Activated CD8-positive, alpha-beta memory T cell treated with anti-CD3 and anti-CD28 coated beads, Interleukin-2, amount 50 U/mL, for 1 hour (primary cell): ENCODE measurements at regions not wholly inside any gene's neighbourhood (a gene's known extent, or its start where the extent isn't known, plus 50 kb on each side); places are given as distances from the start of the nearest gene placed in this dataset.
"Not testable (repeated sequence)": the region's sequence is repeated elsewhere in the genome, so short reads cannot be mapped to it uniquely, and the experiment has no call there.

ENCODE experiments used
- DNase-seq: peaks from one replicate; pipeline ENCODE4 v3.0.0-alpha.2; 2020; ENCODE audit errors: extremely low read depth

- no peak for DNase-seq
Observed at GRCh38 chr7:9709216-9709615, 1264.5 kb upstream of the PHF14 start.

GRCh38 chr7:9711259-9711918 is 1262.3 kb upstream of the PHF14 start:
- DNase-seq = no peak

GRCh38 chr7:9718071-9718661 is 1255.5 kb upstream of the PHF14 start:
- no peak for DNase-seq

GRCh38 chr7:9719303-9719702 is 1254.4 kb upstream of the PHF14 start:
- no peak for DNase-seq

GRCh38 chr7:9719721-9720120 is 1254.0 kb upstream of the PHF14 start:
- DNase-seq = no peak

- not testable (repeated sequence) for DNase-seq
Observed at GRCh38 chr7:9725940-9726663, 1247.6 kb upstream of the PHF14 start.

- DNase-seq = not testable (repeated sequence)
Observed at GRCh38 chr7:9726811-9727210, 1246.9 kb upstream of the PHF14 start.

GRCh38 chr7:9727467-9727869 is 1246.2 kb upstream of the PHF14 start:
- DNase-seq = not testable (repeated sequence)

GRCh38 chr7:9728014-9728657 is 1245.5 kb upstream of the PHF14 start:
- not testable (repeated sequence) for DNase-seq

- no peak for DNase-seq
Observed at GRCh38 chr7:9752033-9752432, 1221.6 kb upstream of the PHF14 start.

- DNase-seq = no peak
Observed at GRCh38 chr7:9761224-9761623, 1212.4 kb upstream of the PHF14 start.

GRCh38 chr7:9776900-9777299 is 1196.8 kb upstream of the PHF14 start:
- no peak for DNase-seq

GRCh38 chr7:9778367-9778766 is 1195.3 kb upstream of the PHF14 start:
- DNase-seq = no peak

GRCh38 chr7:9781710-9782109 is 1192.0 kb upstream of the PHF14 start:
- no peak for DNase-seq

- no peak for DNase-seq
Observed at GRCh38 chr7:9782275-9782674, 1191.4 kb upstream of the PHF14 start.

GRCh38 chr7:9785211-9785610 is 1188.5 kb upstream of the PHF14 start:
- DNase-seq = no peak

GRCh38 chr7:9796241-9796640 is 1177.4 kb upstream of the PHF14 start:
- no peak for DNase-seq

GRCh38 chr7:9822458-9823290 is 1151.0 kb upstream of the PHF14 start:
- no peak for DNase-seq

- no peak for DNase-seq
Observed at GRCh38 chr7:9835199-9835598, 1138.5 kb upstream of the PHF14 start.

- no peak for DNase-seq
Observed at GRCh38 chr7:9836671-9837070, 1137.0 kb upstream of the PHF14 start.

GRCh38 chr7:9842301-9842700 is 1131.4 kb upstream of the PHF14 start:
- DNase-seq = no peak

- no peak for DNase-seq
Observed at GRCh38 chr7:9846902-9847301, 1126.8 kb upstream of the PHF14 start.
